ENCODE measurements at regions not wholly inside any gene's neighbourhood (a gene's known extent, or its start where the extent isn't known, plus 50 kb on each side); places are given as distances from the start of the nearest gene placed in this dataset.

DNA sequence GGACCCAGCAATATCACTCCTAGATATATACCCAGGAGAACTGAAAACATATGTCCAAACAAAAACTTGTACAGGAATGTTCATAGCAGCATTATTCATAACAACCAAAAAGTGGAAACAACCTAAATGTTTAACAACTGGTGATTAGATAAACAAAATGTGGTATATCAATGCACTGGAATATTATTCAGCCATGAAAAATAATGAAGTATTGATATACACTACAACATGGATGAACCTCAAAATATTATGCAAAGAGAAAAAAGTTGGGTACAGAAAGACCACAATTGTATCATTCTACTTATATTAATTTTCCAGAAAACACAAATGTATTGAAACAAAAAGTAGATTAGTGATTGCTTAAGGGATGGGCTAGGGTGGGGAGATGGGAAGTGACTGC is 498.6 kb downstream of the GRIN2A start:
- ATAC-seq = no peak
- no peak for TF ChIP-seq OSR1 (CRISPR knock-in tag; IDR thresholded peaks at IDR 0.05)
- peak; percentile 85 for TF ChIP-seq ZNF8 (CRISPR knock-in tag; IDR thresholded peaks at IDR 0.05)
- TF ChIP-seq, protein P1, sequence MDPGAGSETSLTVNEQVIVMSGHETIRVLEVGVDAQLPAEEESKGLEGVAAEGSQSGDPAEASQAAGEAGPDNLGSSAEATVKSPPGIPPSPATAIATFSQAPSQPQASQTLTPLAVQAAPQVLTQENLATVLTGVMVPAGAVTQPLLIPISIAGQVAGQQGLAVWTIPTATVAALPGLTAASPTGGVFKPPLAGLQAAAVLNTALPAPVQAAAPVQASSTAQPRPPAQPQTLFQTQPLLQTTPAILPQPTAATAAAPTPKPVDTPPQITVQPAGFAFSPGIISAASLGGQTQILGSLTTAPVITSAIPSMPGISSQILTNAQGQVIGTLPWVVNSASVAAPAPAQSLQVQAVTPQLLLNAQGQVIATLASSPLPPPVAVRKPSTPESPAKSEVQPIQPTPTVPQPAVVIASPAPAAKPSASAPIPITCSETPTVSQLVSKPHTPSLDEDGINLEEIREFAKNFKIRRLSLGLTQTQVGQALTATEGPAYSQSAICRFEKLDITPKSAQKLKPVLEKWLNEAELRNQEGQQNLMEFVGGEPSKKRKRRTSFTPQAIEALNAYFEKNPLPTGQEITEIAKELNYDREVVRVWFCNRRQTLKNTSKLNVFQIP (CRISPR knock-in tag; IDR thresholded peaks at IDR 0.05; ENCODE audit: borderline replicate concordance, low read depth) = no peak
- TF ChIP-seq, protein P2, sequence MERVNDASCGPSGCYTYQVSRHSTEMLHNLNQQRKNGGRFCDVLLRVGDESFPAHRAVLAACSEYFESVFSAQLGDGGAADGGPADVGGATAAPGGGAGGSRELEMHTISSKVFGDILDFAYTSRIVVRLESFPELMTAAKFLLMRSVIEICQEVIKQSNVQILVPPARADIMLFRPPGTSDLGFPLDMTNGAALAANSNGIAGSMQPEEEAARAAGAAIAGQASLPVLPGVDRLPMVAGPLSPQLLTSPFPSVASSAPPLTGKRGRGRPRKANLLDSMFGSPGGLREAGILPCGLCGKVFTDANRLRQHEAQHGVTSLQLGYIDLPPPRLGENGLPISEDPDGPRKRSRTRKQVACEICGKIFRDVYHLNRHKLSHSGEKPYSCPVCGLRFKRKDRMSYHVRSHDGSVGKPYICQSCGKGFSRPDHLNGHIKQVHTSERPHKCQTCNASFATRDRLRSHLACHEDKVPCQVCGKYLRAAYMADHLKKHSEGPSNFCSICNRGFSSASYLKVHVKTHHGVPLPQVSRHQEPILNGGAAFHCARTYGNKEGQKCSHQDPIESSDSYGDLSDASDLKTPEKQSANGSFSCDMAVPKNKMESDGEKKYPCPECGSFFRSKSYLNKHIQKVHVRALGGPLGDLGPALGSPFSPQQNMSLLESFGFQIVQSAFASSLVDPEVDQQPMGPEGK (CRISPR knock-in tag; IDR thresholded peaks at IDR 0.05; ENCODE audit: borderline replicate concordance) = no peak
- no peak for TF ChIP-seq SNAI2 (CRISPR knock-in tag; IDR thresholded peaks at IDR 0.05)

DNA sequence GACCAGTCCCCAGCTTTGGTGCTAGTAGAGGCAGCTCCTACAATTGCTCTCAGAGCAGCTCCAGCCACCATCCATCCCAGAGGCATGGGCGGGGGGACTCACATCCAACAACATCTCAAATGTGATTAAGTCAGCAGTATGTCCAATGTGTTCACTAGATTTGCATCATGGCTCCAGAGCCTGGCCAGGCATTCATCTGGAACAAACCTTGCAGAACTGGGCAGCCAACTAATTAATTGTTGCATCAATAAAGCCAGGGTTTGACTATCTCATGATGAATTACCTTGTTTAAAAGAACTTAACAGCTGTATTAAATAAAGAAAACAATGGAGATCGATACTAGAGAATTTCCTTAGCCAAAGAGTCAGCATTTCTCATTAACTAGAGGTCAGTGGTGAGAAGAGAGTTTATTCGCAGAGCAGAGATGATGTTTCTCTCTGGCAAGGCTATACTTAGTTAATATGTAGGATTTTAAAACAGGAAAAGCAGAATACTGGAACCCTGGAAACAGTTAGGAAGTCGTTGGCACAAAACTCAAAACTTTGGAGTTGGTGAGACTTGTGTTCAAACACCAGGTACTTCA is 494.4 kb downstream of the GRIN2A start:
- TF ChIP-seq PPARA (CRISPR knock-in tag; IDR thresholded peaks at IDR 0.05; ENCODE audit: borderline replicate concordance) (no peak), ISL1 (CRISPR knock-in tag; IDR thresholded peaks at IDR 0.05) (no peak), ESRRG (CRISPR knock-in tag; IDR thresholded peaks at IDR 0.05) (no peak), SNAI2 (CRISPR knock-in tag; IDR thresholded peaks at IDR 0.05) (no peak), CSDC2 (CRISPR knock-in tag; IDR thresholded peaks at IDR 0.05) (no peak)
- TF ChIP-seq, protein P3, sequence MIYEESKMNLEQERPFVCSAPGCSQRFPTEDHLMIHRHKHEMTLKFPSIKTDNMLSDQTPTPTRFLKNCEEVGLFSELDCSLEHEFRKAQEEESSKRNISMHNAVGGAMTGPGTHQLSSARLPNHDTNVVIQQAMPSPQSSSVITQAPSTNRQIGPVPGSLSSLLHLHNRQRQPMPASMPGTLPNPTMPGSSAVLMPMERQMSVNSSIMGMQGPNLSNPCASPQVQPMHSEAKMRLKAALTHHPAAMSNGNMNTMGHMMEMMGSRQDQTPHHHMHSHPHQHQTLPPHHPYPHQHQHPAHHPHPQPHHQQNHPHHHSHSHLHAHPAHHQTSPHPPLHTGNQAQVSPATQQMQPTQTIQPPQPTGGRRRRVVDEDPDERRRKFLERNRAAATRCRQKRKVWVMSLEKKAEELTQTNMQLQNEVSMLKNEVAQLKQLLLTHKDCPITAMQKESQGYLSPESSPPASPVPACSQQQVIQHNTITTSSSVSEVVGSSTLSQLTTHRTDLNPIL (CRISPR knock-in tag; IDR thresholded peaks at IDR 0.05; ENCODE audit: low read depth) = no peak
- ATAC-seq = no peak

DNA sequence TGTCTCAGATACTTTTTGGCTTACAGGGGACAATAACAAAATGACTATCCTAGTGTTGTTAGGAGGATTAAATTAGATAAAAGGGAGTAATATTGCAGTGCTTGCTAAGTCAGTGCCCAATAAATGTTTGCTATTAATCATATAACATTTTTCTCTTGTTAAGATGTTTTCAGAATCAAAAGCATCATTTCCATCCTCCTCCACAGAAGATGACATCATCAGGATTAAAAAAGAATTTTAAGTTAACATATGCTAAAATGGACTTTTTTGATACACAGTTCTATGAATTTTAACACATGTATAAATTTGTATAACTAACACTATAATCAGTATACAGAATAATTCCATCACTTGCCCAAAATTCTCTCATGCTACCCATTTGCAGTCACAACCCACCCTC is 492.6 kb downstream of the GRIN2A start:
- ATAC-seq = no peak
- TF ChIP-seq RARB (CRISPR knock-in tag; IDR thresholded peaks at IDR 0.05) = no peak
- TF ChIP-seq ZNF565 (CRISPR knock-in tag; conservative IDR thresholded peaks at IDR 0.05; ENCODE audit: low read depth) = no peak

DNA sequence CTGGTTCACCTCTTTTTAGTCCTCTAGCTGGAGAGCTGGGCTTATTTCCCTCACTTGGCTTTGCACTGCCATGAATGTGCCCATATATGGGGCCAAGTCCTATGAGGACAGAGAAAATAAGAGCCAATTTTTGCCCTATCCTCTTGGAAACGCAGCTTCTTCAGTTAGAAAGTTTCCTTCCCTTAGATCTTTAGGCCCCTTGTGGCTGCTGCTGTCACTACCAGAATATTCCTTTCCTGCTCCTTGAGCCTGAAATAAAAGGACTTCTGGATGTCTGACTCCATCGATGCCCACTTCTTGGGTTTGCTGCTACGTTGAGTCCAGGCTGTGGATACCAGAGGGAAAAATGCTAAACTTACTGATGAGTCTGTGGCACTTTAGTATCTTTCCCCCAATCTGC is 487.1 kb downstream of the GRIN2A start:
- ATAC-seq = no peak
- TF ChIP-seq, protein P4, sequence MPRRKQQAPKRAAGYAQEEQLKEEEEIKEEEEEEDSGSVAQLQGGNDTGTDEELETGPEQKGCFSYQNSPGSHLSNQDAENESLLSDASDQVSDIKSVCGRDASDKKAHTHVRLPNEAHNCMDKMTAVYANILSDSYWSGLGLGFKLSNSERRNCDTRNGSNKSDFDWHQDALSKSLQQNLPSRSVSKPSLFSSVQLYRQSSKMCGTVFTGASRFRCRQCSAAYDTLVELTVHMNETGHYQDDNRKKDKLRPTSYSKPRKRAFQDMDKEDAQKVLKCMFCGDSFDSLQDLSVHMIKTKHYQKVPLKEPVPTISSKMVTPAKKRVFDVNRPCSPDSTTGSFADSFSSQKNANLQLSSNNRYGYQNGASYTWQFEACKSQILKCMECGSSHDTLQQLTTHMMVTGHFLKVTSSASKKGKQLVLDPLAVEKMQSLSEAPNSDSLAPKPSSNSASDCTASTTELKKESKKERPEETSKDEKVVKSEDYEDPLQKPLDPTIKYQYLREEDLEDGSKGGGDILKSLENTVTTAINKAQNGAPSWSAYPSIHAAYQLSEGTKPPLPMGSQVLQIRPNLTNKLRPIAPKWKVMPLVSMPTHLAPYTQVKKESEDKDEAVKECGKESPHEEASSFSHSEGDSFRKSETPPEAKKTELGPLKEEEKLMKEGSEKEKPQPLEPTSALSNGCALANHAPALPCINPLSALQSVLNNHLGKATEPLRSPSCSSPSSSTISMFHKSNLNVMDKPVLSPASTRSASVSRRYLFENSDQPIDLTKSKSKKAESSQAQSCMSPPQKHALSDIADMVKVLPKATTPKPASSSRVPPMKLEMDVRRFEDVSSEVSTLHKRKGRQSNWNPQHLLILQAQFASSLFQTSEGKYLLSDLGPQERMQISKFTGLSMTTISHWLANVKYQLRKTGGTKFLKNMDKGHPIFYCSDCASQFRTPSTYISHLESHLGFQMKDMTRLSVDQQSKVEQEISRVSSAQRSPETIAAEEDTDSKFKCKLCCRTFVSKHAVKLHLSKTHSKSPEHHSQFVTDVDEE (CRISPR knock-in tag; IDR thresholded peaks at IDR 0.05) = no peak
- no peak for TF ChIP-seq ZNF565 (CRISPR knock-in tag; conservative IDR thresholded peaks at IDR 0.05; ENCODE audit: low read depth)
- TF ChIP-seq, protein P1 (CRISPR knock-in tag; IDR thresholded peaks at IDR 0.05; ENCODE audit: borderline replicate concordance, low read depth) = no peak
- TF ChIP-seq, protein P3 (CRISPR knock-in tag; IDR thresholded peaks at IDR 0.05; ENCODE audit: low read depth) = no peak
- TF ChIP-seq ARNTL (CRISPR knock-in tag; IDR thresholded peaks at IDR 0.05; ENCODE audit: borderline replicate concordance, low read depth) = no peak
- no peak for TF ChIP-seq PPARA (CRISPR knock-in tag; IDR thresholded peaks at IDR 0.05; ENCODE audit: borderline replicate concordance)
- no peak for TF ChIP-seq TCF4 (CRISPR knock-in tag; IDR thresholded peaks at IDR 0.05; ENCODE audit: borderline replicate concordance)
- no peak for TF ChIP-seq ZFP3 (CRISPR knock-in tag; IDR thresholded peaks at IDR 0.05)
- TF ChIP-seq BACH2 (CRISPR knock-in tag; IDR thresholded peaks at IDR 0.05; ENCODE audit: borderline replicate concordance) = no peak
- TF ChIP-seq ZNF70 (CRISPR knock-in tag; IDR thresholded peaks at IDR 0.05) = no peak

Data from SK-N-SH treated with all-trans-retinoic acid at 6 μM for 48 hours (cell line).